ENCODE measurements at regions not wholly inside any gene's neighbourhood (a gene's known extent, or its start where the extent isn't known, plus 50 kb on each side); places are given as distances from the start of the nearest gene placed in this dataset.

- H3K27me3 ChIP-seq: no peaks in the 10 kb centered on the region
- no peak for TF ChIP-seq POLR2A (IDR thresholded peaks at IDR 0.05)
- TF ChIP-seq, protein P1, sequence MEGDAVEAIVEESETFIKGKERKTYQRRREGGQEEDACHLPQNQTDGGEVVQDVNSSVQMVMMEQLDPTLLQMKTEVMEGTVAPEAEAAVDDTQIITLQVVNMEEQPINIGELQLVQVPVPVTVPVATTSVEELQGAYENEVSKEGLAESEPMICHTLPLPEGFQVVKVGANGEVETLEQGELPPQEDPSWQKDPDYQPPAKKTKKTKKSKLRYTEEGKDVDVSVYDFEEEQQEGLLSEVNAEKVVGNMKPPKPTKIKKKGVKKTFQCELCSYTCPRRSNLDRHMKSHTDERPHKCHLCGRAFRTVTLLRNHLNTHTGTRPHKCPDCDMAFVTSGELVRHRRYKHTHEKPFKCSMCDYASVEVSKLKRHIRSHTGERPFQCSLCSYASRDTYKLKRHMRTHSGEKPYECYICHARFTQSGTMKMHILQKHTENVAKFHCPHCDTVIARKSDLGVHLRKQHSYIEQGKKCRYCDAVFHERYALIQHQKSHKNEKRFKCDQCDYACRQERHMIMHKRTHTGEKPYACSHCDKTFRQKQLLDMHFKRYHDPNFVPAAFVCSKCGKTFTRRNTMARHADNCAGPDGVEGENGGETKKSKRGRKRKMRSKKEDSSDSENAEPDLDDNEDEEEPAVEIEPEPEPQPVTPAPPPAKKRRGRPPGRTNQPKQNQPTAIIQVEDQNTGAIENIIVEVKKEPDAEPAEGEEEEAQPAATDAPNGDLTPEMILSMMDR (IDR thresholded peaks at IDR 0.05): no peak
- WGBS, 2 donors: 69 to 77% methylated on average over 1 of the region's 1 CpG
- ATAC-seq: no peak
- no peak overlapping the region for H3K27ac ChIP-seq
- no peak overlapping the region for H3K4me3 ChIP-seq
- intact Hi-C loops (cut with DNase I): no loop called here
- no peaks in the 10 kb centered on the region for H3K36me3 ChIP-seq (replicated peaks in 1 of 2; ENCODE audit: insufficient read depth in 1 of 2, low read depth in 2 of 2)
- no peaks in the 10 kb centered on the region for H3K9me3 ChIP-seq
- DNase-seq: no peak
- H3K4me1 ChIP-seq: no peaks in the 10 kb centered on the region
Observed at GRCh38 chr4:163871078-163871477, 376.6 kb downstream of the TMA16 start.

- Histone ChIP-seq H3K36me3 (replicated peaks in 1 of 2; ENCODE audit: insufficient read depth in 1 of 2, low read depth in 2 of 2) (no peaks in the 10 kb centered on the region), H3K4me3 (no peak overlapping the region), H3K4me1 (no peaks in the 10 kb centered on the region), H3K9me3 (no peaks in the 10 kb centered on the region), H3K27me3 (no peaks in the 10 kb centered on the region), H3K27ac (no peak overlapping the region)
- TF ChIP-seq, protein P1 (IDR thresholded peaks at IDR 0.05): no peak
- TF ChIP-seq POLR2A (IDR thresholded peaks at IDR 0.05): no peak
- 69 to 77% methylated on average over 4 of the region's 4 CpGs for WGBS, 2 donors
- ATAC-seq: no peak
- intact Hi-C loops (cut with DNase I): no loop called here
- no peak for DNase-seq
Observed at GRCh38 chr4:163875327-163875726, 380.8 kb downstream of the TMA16 start.

DNA sequence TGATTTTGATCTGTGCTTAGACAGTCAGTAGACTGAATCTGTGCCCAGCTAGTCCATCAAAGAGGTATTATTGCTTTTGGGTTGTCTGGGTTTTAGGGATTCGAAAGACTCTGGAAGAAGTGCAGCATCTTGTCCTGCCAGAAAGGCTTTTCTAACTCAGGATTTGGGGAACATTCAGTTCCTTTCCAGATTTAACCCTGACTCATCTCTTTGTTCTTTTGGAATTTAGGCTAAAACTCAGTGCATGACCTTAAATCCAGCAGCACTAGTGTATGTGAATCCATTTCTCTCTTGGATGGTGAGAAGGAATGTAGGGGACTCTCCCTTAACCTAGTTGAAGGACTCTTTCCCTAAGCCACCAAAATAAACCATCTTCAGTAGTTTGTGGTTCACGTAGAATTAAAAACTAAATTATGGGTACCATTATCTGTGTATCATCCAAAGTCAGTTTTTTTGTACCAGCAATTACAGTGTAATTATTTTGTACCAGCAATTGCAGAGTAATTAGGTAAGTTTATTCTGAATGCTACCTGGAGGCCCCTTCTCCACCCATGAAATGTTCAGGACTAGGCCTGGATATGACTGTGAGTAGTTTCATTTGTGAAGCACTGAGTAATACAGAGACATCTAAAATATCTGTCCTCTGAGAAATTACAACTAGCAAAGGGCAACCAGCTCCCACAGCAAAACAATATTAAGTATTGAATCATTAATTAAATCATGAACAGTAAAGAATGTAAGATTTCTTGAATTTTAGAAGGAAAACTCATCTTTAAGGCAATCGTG, 384.0 kb downstream of the TMA16 start:
- no peak overlapping the region for H3K4me3 ChIP-seq
- no peaks in the 10 kb centered on the region for H3K4me1 ChIP-seq
- H3K9me3 ChIP-seq: no peaks in the 10 kb centered on the region
- WGBS, 2 donors: 63 to 66% methylated on average over 3 of the region's 3 CpGs
- no peak overlapping the region for H3K27ac ChIP-seq
- H3K27me3 ChIP-seq: no peaks in the 10 kb centered on the region
- TF ChIP-seq, protein P1 (IDR thresholded peaks at IDR 0.05): no peak
- TF ChIP-seq POLR2A (IDR thresholded peaks at IDR 0.05): no peak
- intact Hi-C loops (cut with DNase I): no loop called here
- DNase-seq (no peak), ATAC-seq (no peak)
- no peaks in the 10 kb centered on the region for H3K36me3 ChIP-seq (replicated peaks in 1 of 2; ENCODE audit: insufficient read depth in 1 of 2, low read depth in 2 of 2)

DNA sequence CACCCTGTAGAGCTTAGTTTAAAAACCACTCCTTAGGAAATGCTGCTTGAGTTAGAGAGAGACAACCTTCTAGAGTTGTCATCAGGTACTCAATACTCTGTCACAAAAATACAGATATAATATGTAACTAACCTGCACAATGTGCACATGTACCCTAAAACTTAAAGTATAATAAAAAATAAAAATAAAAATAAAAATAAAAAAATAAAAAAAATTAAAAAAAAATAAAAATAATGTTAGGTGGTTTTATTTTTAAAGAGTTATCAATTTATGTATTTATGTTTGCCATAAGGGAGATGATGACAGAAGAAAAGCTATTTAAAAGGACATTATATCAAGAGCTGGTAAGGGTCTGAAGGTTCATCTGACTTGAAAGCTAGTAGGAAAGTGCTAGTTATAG, 397.9 kb downstream of the TMA16 start:
- DNase-seq: no peak
- H3K4me3 ChIP-seq: no peak overlapping the region
- intact Hi-C loops (cut with DNase I): no loop called here

More for the DNA sequence above, 397.9 kb downstream of the TMA16 start:
- no peaks in the 10 kb centered on the region for H3K27me3 ChIP-seq
- no peaks in the 10 kb centered on the region for H3K9me3 ChIP-seq
- no peak for ATAC-seq
- no peaks in the 10 kb centered on the region for H3K4me1 ChIP-seq
- H3K36me3 ChIP-seq (replicated peaks in 1 of 2; ENCODE audit: insufficient read depth in 1 of 2, low read depth in 2 of 2): no peaks in the 10 kb centered on the region
- no peak overlapping the region for H3K27ac ChIP-seq
- TF ChIP-seq POLR2A (IDR thresholded peaks at IDR 0.05): no peak
- TF ChIP-seq, protein P1 (IDR thresholded peaks at IDR 0.05): no peak

Data from body of pancreas (tissue), 4 donors.